Tibial nerve (tissue), 4 donors: ENCODE measurements at regions not wholly inside any gene's neighbourhood (a gene's known extent, or its start where the extent isn't known, plus 50 kb on each side); places are given as distances from the start of the nearest gene placed in this dataset.

ENCODE experiments used
- CTCF ChIP-seq, 5 experiments: fragments of 200-600 bp in 3 of 5; fragments of 450-650 bp in 2 of 5; sonication (generic) in 3 of 5; IDR thresholded peaks; one replicate each; pipeline ENCODE4 v1.5.1; 2016 to 2019; ENCODE audit warnings: antibody characterized with exemption in 5 of 5, mild to moderate bottlenecking in 3 of 5, moderate library complexity in 2 of 5
- EP300 ChIP-seq, 2 donors: sonication (generic); formaldehyde crosslinking; IDR thresholded peaks; one replicate each; pipeline ENCODE4 v1.6.1; 2017; ENCODE audit warnings: antibody characterized with exemption in 2 of 2, mild to moderate bottlenecking in 1 of 2
- POLR2A ChIP-seq, 2 donors: fragments of 450-650 bp; IDR thresholded peaks; one replicate each; pipeline ENCODE4 v1.6.1; 2017; ENCODE audit warnings: antibody characterized with exemption in 2 of 2, mild to moderate bottlenecking in 2 of 2, moderate library complexity in 2 of 2

- TF ChIP-seq CTCF (IDR thresholded peaks at IDR 0.05) (no peak), EP300 (IDR thresholded peaks at IDR 0.05) (no peak), POLR2A (IDR thresholded peaks at IDR 0.05) (no peak)
These were observed 768.4 kb downstream of the PCDH18 start for GRCh38 chr4:136763919-136764318.
